8988T (cell line): ENCODE measurements at regions not wholly inside any gene's neighbourhood (a gene's known extent, or its start where the extent isn't known, plus 50 kb on each side); places are given as distances from the start of the nearest gene placed in this dataset.

Source experiments
- DNase-seq: peaks from one replicate; pipeline ENCODE4 v3.0.0; 2011

DNA sequence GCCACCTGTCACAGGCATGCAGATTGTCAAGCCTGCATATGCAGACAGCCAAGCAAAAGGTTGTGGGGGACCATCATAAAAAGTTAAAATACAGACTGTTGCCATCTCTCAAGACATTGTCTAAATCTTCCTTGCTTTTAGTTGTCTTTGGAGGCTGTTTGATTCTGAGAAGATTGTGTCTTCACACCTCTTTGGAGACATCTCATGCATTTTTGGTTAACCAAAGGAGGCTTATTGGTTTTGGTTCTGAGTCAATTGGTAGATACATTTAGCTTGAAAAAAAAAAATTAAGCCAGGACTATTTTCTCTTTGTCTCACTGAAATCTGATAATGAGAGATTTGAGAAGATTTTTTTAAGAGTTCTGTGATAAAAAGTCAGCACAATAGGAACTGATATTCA is 217.6 kb downstream of the LYPLAL1 start:
- DNase-seq = no peak

DNA sequence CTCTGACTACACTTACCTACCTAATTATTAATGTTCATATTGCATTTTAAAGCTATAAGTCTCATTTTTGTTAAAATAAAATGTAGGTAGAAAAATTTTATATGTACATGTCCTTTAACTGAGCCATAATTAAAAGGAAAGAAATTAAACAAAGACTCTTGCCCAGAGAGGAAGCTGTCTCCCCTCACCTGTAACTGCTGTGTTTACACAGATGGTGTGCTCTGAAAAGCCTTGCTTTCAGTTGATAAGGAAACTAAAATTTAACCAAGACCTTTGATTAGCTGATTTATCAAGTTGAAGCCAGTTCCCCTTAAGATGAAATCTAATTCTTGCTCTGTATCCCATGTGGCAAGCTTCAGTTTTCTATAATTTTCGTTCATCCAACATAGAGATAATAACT is 213.5 kb downstream of the LYPLAL1 start:
- DNase-seq = no peak

DNA sequence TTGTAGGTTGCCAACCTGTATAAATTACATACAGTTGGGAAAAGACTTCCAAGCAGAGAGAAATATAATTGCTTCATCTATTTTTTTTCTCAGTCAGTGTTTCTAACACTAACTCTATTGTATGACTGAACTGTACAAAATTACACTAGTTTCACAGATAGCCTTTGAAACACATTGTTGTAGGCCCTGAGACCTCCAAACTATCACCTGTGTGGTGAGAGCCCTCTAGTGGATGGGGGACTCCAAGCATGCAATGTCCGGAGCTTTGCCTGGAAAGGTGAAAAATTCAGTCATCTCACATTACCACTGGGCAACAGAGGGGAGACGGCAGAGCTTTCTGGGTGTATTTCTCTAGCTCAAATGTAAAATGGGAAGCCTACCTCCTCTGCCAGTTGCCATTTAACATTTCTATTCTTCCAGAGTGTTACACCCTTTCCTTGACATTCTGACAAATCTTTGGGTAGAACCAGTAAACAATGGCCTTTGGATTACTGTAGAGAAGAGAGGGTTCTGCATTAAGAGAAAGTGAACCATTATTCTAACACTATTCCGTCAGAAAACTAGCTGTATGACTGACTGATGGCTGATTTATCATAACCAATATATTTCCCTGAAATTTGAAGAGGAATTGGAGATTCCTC is 212.2 kb downstream of the LYPLAL1 start:
- peak; percentile 8 for DNase-seq

DNA sequence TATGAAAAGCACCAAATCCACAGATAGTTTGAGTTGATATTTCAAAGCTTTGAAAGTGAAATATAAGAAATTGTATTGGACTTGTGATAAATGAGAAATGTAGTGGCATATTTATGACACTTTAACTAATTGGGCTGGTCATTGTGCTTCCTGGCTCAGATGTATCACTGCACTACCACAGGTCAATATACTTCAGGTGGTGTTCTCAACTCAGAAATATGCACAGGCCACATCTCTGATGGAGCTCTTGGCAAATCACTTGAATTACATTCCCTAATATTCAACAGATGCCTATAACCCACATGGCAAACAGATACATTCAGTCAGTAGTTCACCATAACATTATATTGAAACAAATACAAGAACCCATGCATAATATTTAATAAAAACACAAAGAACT is 209.6 kb downstream of the LYPLAL1 start:
- DNase-seq = no peak

DNA sequence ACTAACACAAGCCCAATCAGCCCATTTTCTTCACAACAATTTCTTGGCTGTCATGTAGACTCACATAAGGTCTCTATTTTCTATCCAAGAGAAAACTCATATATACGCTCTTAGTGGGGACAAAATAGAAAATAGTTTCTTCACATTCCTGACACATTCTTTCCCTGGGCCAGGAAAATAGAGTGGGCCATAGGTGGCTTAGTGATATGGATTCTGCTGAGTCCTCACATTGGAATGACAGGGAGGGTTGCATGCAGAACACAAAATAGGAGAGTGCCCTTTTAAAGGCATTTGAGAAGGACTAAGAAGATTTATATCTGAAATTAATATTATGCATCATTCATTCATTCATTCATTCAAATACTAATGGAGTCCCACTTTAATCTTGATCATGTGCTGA is 207.7 kb downstream of the LYPLAL1 start:
- DNase-seq = no peak

DNA sequence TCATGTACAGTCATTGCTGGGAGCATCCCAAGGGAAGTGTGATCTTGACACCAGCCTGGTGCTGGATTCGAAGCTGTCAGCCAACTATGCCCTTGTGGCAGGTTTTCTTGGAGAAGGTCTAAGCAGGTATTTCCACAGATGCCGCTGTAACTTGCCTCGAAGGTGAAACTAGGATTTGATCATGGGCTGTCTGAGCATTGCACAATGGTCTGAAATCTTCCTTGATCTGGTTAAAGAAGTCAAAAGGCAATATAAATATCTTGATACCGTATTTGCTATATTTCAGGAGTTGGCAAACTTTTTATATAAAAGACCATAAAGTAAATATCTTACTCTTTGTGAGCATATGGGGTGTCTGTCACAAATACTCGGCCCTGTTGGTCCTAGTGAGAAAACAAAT is 206.8 kb downstream of the LYPLAL1 start:
- DNase-seq = no peak

DNA sequence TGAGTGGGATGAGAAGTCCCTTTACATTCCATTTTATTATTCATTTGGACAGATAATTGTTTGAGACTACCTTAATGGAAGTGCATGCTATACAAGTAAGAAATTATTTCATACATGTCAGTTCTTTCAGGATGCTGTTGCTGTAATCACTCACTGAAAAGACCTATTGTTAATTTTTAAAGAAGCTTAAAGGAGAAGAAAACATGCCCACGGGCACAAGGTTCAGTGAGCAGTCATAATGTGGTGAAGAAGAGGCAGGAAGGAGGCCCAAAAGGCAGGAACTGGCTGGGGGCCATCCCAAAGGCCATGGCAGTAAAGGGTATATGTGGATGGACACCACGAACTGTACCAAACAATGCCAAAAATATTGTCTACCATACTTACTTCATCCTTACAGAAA is 206.0 kb downstream of the LYPLAL1 start:
- DNase-seq = no peak

DNA sequence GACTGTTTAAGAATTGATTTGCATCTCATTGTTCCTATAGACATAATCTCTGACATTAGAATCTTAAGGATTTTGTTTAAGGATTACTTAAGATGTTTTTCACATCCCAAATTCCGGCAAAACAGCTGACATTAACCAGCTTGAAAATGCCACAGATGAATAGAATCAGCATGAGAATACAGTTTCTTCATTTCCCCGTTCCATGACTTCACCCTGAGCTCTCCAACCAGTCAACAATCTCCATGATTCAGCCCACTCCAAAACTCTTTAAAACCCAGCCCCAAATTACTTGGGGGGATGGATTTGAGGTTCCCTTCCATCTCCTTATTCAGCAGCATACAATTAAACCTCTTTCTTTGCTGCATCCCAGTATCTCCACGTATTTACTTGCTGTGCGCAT is 201.0 kb downstream of the LYPLAL1 start:
- no peak for DNase-seq

DNA sequence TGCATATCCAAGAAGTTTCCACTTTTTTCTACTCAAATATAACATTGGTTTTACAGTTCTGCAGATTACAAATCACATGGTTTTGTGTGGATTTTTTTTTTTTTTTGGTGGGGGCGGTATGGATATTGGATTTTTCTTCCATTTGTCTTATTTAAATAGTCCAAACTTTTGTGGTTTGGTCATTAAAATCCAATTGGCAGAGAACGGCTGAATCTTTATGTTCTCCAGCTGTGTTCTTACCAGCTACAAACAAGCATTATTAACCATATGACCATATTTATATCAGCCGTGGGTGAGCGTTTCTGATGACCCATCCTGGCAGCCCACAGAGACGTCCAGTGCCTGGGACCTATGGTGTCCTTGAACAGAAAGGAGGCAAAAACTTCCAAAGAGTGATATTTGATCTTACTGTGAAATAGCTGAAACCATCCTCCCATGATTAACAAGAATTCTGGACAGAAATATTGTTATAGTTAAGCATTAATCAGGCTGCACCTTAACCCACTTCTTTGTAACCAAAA is 200.4 kb downstream of the LYPLAL1 start:
- DNase-seq = no peak

DNA sequence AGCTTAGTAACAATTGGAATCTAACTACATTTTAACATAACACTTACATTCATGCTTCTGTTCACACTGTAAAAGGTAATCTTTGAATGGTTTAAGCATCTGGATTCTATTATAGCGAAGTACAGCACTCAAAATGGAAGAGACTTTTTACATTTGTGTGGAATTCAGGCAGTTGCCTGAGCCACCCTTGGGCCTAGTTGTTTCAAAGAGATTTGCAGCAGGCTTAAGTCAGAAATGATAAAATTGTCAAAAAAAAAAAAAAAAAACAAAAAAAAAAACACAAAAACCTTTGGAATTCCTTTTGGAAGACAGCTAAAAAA is 199.9 kb downstream of the LYPLAL1 start:
- DNase-seq = no peak

DNA sequence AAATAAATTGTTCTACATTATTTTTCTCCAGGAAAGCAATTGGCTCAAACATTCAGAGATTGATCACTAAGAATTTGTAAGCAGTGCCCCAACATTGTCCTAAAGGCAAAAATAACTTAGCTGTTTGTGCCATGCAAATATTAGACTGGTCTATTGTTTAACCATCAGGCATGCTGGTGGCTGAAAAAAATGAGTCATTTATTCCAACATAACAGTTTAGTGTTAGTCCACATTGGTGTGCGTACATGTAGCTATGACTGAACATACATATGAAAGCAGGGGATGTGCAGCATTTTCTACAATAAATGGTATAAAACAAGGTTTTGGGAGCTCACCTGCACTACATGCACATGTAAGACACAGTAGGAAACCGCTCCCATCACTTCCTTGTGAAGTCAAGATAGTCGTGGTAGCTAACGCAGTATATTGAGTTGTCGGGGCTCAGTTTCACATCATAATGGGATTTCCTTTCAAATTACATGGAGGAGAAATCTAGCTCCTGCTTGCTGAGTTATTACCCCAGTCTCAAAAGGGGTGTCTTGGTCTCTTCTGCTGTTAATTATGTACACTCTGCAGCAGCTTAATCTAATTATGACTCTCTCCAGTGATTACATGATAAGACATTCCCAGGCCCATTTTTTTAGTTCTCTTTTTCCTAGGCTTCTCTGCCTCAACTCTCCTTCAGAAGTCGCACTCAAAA is 199.4 kb downstream of the LYPLAL1 start:
- DNase-seq = no peak

DNA sequence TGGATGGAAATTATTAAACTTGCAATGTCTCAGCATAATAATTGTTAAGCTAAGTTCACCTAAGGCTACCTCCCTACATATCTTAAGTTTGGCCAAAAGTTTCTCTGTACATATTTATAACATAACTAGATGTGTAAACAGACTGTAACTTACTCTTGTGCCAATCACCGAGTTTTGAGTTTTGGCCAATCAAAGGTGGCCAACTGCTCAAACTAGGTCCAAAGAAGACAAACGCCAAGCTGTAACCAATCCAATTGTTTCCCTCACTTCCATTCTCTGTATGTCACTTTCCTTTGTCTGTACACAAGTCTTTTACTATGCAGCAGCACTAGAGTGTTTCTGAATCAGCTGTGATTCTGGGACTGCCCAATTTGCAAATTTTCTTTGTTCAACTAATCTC is 197.8 kb downstream of the LYPLAL1 start:
- DNase-seq = no peak

DNA sequence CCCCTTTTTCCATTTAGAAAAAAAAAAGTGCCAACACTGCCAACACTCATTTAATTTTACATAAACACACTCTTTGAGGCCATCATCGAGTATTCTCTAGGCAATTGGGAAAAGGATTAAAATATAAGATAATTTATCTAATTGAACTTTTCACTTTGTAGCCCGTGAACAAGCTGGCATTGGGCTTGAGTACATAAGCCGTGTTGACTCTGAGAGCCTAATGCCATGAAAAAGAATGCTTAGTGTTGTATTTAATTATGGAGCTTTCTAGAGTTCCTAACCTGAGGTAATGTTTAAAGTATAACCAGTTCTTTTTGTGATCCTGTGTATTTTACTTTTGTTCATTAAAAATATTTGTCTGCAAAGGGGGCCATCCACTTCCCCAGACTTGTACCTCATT is 193.8 kb downstream of the LYPLAL1 start:
- DNase-seq = no peak

DNA sequence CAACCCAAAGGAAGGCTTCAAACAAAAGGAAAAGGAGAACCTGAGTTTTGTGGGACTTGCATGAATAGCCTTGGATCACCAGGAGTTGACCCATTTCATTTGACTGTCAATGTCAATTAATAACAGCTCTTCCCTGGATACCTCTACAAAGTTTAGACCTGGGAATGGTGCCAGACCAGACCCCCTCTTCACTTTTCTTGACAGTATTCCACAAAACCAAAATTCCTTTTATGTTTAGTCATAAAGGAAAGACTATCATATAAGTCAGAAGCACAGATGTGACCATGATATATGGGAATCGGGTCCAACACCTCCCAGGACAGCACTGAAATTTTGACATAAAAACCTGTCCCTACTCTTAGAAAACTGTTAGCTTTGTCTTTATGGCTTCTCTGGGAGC is 191.8 kb downstream of the LYPLAL1 start:
- no peak for DNase-seq

DNA sequence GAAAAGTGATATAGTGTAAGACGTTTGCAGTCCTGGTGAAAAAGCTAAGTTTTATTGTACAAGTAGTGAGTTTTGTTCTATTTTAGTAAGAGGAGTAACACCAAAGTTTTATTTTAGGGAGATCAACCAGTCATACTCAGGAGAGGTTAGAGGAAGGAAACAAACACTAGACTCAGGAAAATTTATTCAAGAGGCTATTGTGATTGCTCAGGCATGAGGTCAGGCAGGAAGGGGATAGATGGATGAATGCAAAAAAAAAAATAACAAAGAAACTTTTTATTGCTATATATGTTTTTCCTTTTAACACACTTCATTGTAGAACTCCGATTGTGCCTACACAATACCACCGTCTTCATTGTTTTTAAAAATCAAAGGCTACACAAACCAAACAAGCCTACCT is 189.0 kb downstream of the LYPLAL1 start:
- no peak for DNase-seq

DNA sequence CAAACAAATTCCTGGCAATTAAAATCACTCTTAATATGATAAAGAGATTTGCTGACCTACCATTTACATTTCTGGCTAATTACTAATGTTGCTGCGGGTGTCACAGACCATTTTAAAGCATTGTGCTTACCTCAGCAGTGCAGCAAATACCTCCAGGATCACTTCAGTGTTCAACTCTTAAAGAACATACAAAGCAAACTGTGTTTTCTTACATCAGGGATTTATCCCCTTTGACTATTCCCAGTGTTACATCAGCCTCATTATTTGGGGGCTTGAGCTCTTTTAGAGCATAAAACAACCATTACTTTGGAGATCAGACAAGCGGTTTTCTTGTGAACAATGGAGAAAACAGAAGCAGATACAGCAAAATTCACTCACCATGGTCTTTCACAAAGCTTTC is 185.4 kb downstream of the LYPLAL1 start:
- no peak for DNase-seq

DNA sequence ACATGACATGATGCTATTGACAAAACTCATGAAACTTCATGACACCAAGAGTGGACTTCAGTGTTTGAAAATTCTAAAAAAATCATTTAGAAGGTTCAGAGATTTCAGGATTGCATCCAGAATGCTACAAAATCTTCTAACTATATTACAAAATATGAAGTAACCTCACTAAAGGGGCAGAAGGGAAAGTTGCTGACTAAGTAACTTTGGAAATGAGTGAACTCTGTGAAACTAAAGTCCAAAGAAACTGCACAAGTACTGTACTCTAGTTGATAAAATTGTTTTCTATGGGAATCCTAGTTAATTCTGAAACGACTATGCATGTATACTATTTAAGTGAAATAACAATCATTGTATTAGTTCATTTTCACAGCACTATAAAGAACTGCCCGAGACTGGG is 184.4 kb downstream of the LYPLAL1 start:
- no peak for DNase-seq

DNA sequence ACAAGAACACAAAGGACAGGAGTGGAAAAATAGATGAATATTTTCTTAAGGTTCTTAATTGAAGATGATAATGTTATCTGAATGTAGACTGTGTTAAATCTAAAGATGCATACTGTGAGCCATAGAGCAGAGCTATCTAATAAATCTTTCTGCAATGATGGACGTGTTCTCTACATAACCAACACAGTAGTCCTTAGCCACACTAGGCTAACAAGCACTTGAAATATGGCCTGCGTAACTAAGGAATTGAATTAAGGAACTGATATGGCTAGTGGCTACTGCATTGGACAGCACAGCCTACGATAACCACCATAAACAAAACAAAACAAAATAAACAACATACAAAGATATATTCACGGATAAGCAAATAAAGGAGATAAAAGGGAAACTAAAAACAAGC is 181.3 kb downstream of the LYPLAL1 start:
- no peak for DNase-seq

DNA sequence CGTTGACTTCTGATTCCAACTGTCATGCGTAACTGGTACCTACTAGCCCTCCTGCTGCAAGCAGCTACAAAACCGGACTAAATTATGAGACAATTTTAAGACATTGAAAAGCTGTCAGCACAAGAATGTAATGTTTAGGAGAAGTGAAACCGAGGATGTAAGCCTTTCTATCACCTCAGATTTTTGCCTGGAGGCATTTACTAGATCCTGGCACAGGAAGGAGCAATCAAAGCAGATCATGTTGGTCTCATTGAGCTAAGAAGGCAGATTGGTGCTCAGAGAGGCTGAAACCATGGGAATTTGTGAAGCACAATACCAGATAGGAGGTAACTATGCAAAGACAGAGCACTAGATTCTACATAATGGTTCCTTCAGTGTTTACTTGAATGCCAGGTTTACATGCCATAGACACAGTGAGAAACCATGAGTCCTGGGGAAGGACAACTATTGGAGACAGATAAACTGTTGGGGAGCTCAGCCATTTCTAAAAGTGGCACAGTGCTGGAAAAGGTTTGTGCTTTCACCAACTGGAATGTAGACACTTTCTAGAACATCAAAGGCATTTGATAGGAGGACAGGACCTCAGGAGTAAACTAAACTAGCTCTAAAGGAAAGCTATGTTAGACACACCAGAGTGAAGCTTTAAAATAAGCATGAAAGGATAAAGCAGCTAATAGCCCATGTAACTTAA is 179.4 kb downstream of the LYPLAL1 start:
- no peak for DNase-seq

DNA sequence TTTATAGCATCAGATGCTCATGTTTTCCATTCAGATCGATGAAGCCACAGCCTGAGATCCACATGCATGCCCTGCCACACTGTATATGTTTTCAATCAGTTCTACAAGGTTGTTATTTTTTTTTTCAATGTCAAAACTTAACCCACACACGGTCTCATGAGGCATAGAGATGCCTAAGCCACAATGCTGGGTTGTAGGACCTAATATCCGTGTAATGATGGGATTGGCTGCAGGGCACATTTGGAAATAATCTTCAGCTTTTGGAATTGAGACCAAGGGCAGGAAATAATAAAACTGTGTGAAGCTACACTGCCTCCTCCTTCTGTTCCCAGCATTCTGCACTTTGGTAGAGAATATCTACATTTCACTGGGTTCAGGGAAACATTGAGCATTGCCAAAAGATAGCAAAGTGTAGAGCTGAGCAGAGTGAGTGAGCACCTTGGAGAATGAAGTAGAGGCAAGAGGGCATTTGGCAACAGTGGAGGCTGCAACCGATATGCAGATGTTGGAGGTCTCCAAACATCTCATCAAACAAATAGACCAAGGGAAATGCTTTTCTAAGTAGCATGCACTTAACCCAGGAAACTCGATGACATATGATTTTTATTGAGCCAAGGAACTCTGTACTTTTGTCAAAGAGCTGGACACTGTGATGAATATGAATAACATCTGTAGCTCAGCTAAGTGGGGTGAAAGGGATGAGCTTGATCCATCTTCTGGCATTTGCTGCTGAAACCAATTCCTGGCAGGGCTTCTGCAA is 176.7 kb downstream of the LYPLAL1 start:
- no peak for DNase-seq

DNA sequence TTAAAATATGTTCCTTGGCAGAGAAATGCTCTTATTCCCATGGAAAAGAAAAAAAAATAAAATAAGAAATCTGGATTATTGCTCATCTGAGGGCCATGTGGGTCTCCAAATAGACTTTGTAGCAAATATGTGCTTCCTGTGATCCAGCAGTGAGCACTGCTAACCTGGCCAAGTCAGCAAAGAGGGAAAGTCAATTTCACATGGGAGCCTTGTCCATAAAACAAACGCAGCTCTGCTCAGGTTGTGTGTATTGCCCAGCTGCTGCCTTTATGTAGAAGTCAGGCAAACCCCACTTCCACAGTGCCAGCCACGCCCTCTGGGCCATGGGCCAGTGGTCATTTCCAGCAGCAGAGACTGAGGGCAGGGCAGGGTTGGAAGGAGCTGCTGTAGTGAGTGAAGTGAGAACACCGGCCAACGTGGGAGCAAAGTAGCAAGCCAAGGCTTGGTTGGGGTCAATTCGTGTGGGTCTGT is 174.3 kb downstream of the LYPLAL1 start:
- no peak for DNase-seq

DNA sequence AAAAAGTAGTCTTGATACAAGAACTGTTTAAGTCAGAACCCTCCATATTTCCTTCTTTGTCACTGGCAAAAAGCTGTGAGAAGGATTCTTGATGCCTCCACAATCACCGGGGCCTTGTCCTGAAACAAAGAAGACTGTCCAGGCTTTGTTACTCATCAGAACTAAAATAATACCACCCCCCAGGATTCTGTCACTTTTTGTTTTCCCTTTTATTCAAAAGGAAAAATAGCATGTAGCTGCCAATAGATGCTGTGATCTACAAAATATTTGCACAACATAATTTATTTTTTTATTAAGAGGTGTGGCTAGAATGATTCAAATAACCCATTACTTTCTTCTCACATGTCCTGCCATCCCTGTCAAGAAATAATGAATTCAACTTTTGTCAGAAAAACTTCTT is 173.7 kb downstream of the LYPLAL1 start:
- no peak for DNase-seq

DNA sequence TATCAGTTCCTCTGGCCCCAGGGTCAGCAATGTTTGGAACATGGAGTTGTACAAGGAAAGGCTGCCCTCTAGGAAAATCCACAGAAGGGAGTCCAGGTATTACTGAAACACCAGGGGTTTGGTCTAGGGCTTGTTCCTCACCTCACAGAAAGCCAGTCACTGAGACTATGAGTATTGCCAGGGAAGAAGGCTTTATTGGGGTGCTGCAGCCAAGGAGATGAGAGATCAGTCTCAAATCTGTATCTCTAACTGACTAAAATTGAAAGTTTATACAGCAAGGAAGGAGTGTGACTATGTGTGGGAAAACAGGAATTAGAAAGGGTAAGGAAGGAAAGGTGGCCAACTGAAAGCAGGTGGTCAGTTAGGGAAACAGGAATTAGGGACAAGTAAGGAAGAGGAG is 172.3 kb downstream of the LYPLAL1 start:
- no peak for DNase-seq

DNA sequence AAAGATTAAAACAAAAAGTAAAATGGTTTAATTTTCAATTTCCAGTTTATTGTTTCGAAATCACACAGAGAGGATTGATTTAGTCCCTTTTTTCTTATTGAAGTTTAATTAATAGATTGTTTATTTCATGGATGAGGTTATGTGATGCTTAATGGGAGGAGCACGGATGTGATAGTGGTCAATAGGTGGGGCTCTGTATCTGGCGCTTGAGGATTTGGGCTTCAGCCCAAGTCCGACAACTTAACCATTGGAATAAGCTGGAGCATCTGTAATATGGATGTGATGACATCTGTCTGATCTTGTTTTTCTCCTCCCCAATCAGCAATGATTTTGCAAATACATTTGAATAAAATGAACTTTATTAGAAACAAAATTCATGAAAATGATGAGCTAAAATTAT is 169.2 kb downstream of the LYPLAL1 start:
- DNase-seq = no peak
